GM10248 (cell line): ENCODE measurements at regions not wholly inside any gene's neighbourhood (a gene's known extent, or its start where the extent isn't known, plus 50 kb on each side); places are given as distances from the start of the nearest gene placed in this dataset.

Experiments used
- CTCF ChIA-PET: fragments of 300-600 bp; sonication (Branson Sonifier 250); formaldehyde crosslinking; extraction: SDS; loops from one replicate; lab custom pipeline; 2021; ENCODE audit warnings: antibody characterized with exemption; lab: Yijun Ruan, JAX
- POLR2A ChIA-PET: fragments of 350-650 bp; sonication (Branson Sonifier 250); formaldehyde crosslinking; extraction: SDS; loops from one replicate; lab custom pipeline; 2020; ENCODE audit warnings: antibody characterized with exemption; lab: Yijun Ruan, JAX
- DNase-seq: peaks from one replicate; pipeline ENCODE4 v3.0.0; 2012; ENCODE audit errors: extremely low spot score
- CTCF ChIP-seq: IDR thresholded peaks from 2 replicates; pipeline ENCODE4 v1.5.1; 2012; ENCODE audit warnings: mild to moderate bottlenecking, low read depth; ENCODE audit errors: extremely low read depth, missing control alignments, control extremely low read depth

- ChIA-PET CTCF (interaction anchor here (1.0 kb wide), 1 partner anchor 13 kb away, joined by 4 read pairs; no protein-coding TSS in a partner anchor), POLR2A (no interaction called here)
- no peak for DNase-seq
- TF ChIP-seq CTCF, result no peak
These were observed 248.9 kb upstream of the SLC24A2 start for GRCh38 chr9:20037699-20038098.

GRCh38 chr9:20033511-20033910, 244.7 kb upstream of the SLC24A2 start:
- no peak for DNase-seq
- TF ChIP-seq CTCF, result no peak
- POLR2A ChIA-PET, result no interaction called here
- CTCF ChIA-PET, result no interaction called here

- ChIA-PET POLR2A (no interaction called here), CTCF (interaction anchor here (1.4 kb wide), 1 partner anchor 17 kb away, joined by 4 read pairs; no protein-coding TSS in a partner anchor)
- TF ChIP-seq CTCF, result no peak
- no peak for DNase-seq
These were observed 243.7 kb upstream of the SLC24A2 start for GRCh38 chr9:20032413-20033006.

- no peak for DNase-seq
- CTCF ChIA-PET, result interaction anchor here (1.4 kb wide), 1 partner anchor 16 kb away, joined by 4 read pairs; no protein-coding TSS in a partner anchor
- POLR2A ChIA-PET, result no interaction called here
- no peak for TF ChIP-seq CTCF
These were observed 243.0 kb upstream of the SLC24A2 start for GRCh38 chr9:20031836-20032235.

- no peak for DNase-seq
- POLR2A ChIA-PET, result no interaction called here
- TF ChIP-seq CTCF, result no peak
- CTCF ChIA-PET, result no interaction called here
These were observed 241.8 kb upstream of the SLC24A2 start for GRCh38 chr9:20030671-20031070.

GRCh38 chr9:20030221-20030620, 241.4 kb upstream of the SLC24A2 start:
- ChIA-PET CTCF (no interaction called here), POLR2A (no interaction called here)
- TF ChIP-seq CTCF, result no peak
- DNase-seq, result no peak
